H9 (cell line): ENCODE measurements at regions not wholly inside any gene's neighbourhood (a gene's known extent, or its start where the extent isn't known, plus 50 kb on each side); places are given as distances from the start of the nearest gene placed in this dataset.

ENCODE experiments used
- DNase-seq: peaks from one replicate; pipeline ENCODE4 v3.0.0-alpha.2; 2017
- H2AFZ ChIP-seq: one replicate; pipeline ENCODE4 v1.6.1; 2013; ENCODE audit warnings: mild to moderate bottlenecking, low read length, control low read depth, moderate library complexity
- H2AK5ac ChIP-seq: 2 replicates; pipeline ENCODE4 v1.6.1; 2013; ENCODE audit warnings: low read length, control low read depth, mixed read lengths; ENCODE audit not compliant: insufficient read length
- H2BK120ac ChIP-seq: one replicate; pipeline ENCODE4 v1.6.1; 2013; ENCODE audit warnings: low read depth, mild to moderate bottlenecking, low read length, control low read depth, inconsistent platforms; ENCODE audit not compliant: poor library complexity, severe bottlenecking
- H2BK12ac ChIP-seq: 2 replicates; pipeline ENCODE4 v1.6.1; 2013; ENCODE audit warnings: low read length, control low read depth, mixed read lengths, low read depth; ENCODE audit not compliant: insufficient read length
- H2BK15ac ChIP-seq: 2 replicates; pipeline ENCODE4 v1.6.1; 2013; ENCODE audit warnings: low read depth, low read length, control low read depth
- H2BK20ac ChIP-seq: one replicate; pipeline ENCODE4 v1.6.1; 2013; ENCODE audit warnings: low read depth, mild to moderate bottlenecking, low read length, control low read depth, inconsistent platforms; ENCODE audit not compliant: poor library complexity, severe bottlenecking
- H2BK5ac ChIP-seq: 2 replicates; pipeline ENCODE4 v1.6.1; 2013; ENCODE audit warnings: low read length, control low read depth, mixed read lengths; ENCODE audit not compliant: insufficient read length
- H3K14ac ChIP-seq: 2 replicates; pipeline ENCODE4 v1.6.1; 2013; ENCODE audit warnings: low read length, control low read depth; ENCODE audit not compliant: insufficient read depth
- H3K18ac ChIP-seq: 2 replicates; pipeline ENCODE4 v1.6.1; 2013; ENCODE audit warnings: low read depth, mild to moderate bottlenecking, mixed read lengths, low read length, control low read depth; ENCODE audit not compliant: insufficient read length
- H3K23ac ChIP-seq: 2 replicates; pipeline ENCODE4 v1.6.1; 2013; ENCODE audit warnings: low read length, control low read depth, mixed read lengths, low read depth; ENCODE audit not compliant: insufficient read length
- H3K23me2 ChIP-seq: 2 replicates; pipeline ENCODE4 v1.6.1; 2013; ENCODE audit warnings: low read depth, mild to moderate bottlenecking, mixed read lengths, low read length, control low read depth; ENCODE audit not compliant: insufficient read length, poor library complexity, severe bottlenecking
- H3K27ac ChIP-seq: 2 replicates; pipeline ENCODE4 v1.5.1; 2013; ENCODE audit warnings: low read length, control low read depth, mixed read lengths, low read depth; ENCODE audit not compliant: insufficient read length
- H3K27me3 ChIP-seq: 2 replicates; pipeline ENCODE4 v1.6.1; 2013; ENCODE audit warnings: low read length, control low read depth, inconsistent platforms; ENCODE audit not compliant: insufficient read depth
- H3K4ac ChIP-seq: 2 replicates; pipeline ENCODE4 v1.6.1; 2013; ENCODE audit warnings: low read depth, mild to moderate bottlenecking, control low read depth, inconsistent platforms, low read length, moderate library complexity
- H3K4me1 ChIP-seq: 2 replicates; pipeline ENCODE4 v1.6.1; 2013; ENCODE audit warnings: low read length, control low read depth, inconsistent platforms; ENCODE audit not compliant: insufficient read depth
- H3K4me2 ChIP-seq: 2 replicates; pipeline ENCODE4 v1.6.1; 2013; ENCODE audit warnings: low read length, control low read depth, mixed read lengths; ENCODE audit not compliant: insufficient read length, insufficient read depth
- H3K56ac ChIP-seq: 2 replicates; pipeline ENCODE4 v1.6.1; 2013; ENCODE audit warnings: low read depth, mild to moderate bottlenecking, mixed read lengths, low read length, control low read depth; ENCODE audit not compliant: insufficient read length
- H3K79me1 ChIP-seq: 2 replicates; pipeline ENCODE4 v1.6.1; 2013; ENCODE audit warnings: low read depth, mild to moderate bottlenecking, moderate library complexity, low read length, control low read depth, inconsistent platforms; ENCODE audit not compliant: insufficient read depth, poor library complexity, severe bottlenecking
- H3K79me2 ChIP-seq: 2 replicates; pipeline ENCODE4 v1.6.1; 2013; ENCODE audit warnings: low read length, control low read depth, inconsistent platforms; ENCODE audit not compliant: insufficient read depth
- H3K9ac ChIP-seq: 2 replicates; pipeline ENCODE4 v1.6.1; 2013; ENCODE audit warnings: low read length, control low read depth, mixed read lengths; ENCODE audit not compliant: insufficient read length; ENCODE audit errors: extremely low read depth
- H3K9me3 ChIP-seq: one replicate; pipeline ENCODE4 v1.6.1; 2013; ENCODE audit warnings: low read depth, low read length, inconsistent platforms; ENCODE audit not compliant: control insufficient read depth
- H3T11ph ChIP-seq: one replicate; pipeline ENCODE4 v1.6.1; 2013; ENCODE audit warnings: mild to moderate bottlenecking, low read length, control low read depth, inconsistent platforms
- H4K20me1 ChIP-seq: one replicate; pipeline ENCODE4 v1.6.1; 2013; ENCODE audit not compliant: control insufficient read depth, insufficient read length, insufficient read depth
- H4K5ac ChIP-seq: 2 replicates; pipeline ENCODE4 v1.6.1; 2013; ENCODE audit warnings: low read depth, mild to moderate bottlenecking, mixed read lengths, low read length, control low read depth; ENCODE audit not compliant: insufficient read length
- H4K8ac ChIP-seq: replicated peaks from 2 replicates; pipeline ENCODE4 v1.6.1; 2013; ENCODE audit warnings: low read length, control low read depth, mixed read lengths, low read depth; ENCODE audit not compliant: insufficient read length
- H4K91ac ChIP-seq: 2 replicates; pipeline ENCODE4 v1.6.1; 2013; ENCODE audit warnings: low read depth, mild to moderate bottlenecking, moderate library complexity, mixed read lengths, low read length, control low read depth; ENCODE audit not compliant: insufficient read length
- H3K27ac Mint-ChIP-seq, 3 experiments: 2 replicates in 2 of 3; 3 replicates in 1 of 3; pipeline ENCODE4 v1.8.0; 2020 to 2021; ENCODE audit warnings: mixed read lengths in 3 of 3, mild to moderate bottlenecking in 1 of 3, moderate library complexity in 1 of 3
- H3K27me3 Mint-ChIP-seq: 2 replicates; pipeline ENCODE4 v1.8.0; 2021; ENCODE audit warnings: low read depth, mild to moderate bottlenecking, moderate library complexity, mixed read lengths
- H3K36me3 Mint-ChIP-seq, 3 experiments: 2 replicates in 2 of 3; 3 replicates in 1 of 3; pipeline ENCODE4 v1.8.0; 2020 to 2021; ENCODE audit warnings: low read depth in 3 of 3, mixed read lengths in 3 of 3; ENCODE audit not compliant: insufficient read depth in 1 of 3
- H3K4me1 Mint-ChIP-seq, 2 experiments: 2 replicates each; pipeline ENCODE4 v1.8.0; 2020; ENCODE audit warnings: mixed read lengths in 2 of 2
- H3K4me3 Mint-ChIP-seq, 2 experiments: 2 replicates in 1 of 2; 3 replicates in 1 of 2; pipeline ENCODE4 v1.8.0; 2020 to 2021; ENCODE audit warnings: mild to moderate bottlenecking in 2 of 2, mixed read lengths in 2 of 2, moderate library complexity in 1 of 2
- H3K9me3 Mint-ChIP-seq, 2 experiments: 2 replicates in 1 of 2; 3 replicates in 1 of 2; pipeline ENCODE4 v1.8.0; 2020; ENCODE audit warnings: mild to moderate bottlenecking in 2 of 2, mixed read lengths in 2 of 2, moderate library complexity in 1 of 2
- CTCF ChIP-seq: fragments of 200-600 bp; sonication (generic); conservative IDR thresholded peaks from 3 replicates; pipeline ENCODE4 v1.8.0; 2021; ENCODE audit warnings: antibody characterized with exemption, mild to moderate bottlenecking

GRCh38 chr5:175325681-175326080 lies 118.3 kb downstream of the DRD1 start:
- H3K9me3 Mint-ChIP-seq, result no peaks in the 10 kb centered on the region

More at GRCh38 chr5:175325681-175326080, 118.3 kb downstream of the DRD1 start:
- Histone ChIP-seq H3K4ac (no peak overlapping the region), H2AK5ac (no peak overlapping the region), H2BK15ac (no peak overlapping the region), H3K23me2 (no peaks in the 10 kb centered on the region), H2BK5ac (no peak overlapping the region), H2AFZ (no peak overlapping the region), H3K56ac (no peak overlapping the region), H2BK20ac (no peak overlapping the region), H3K18ac (no peak overlapping the region), H3K9ac (no peak overlapping the region), H4K91ac (no peak overlapping the region), H3K27me3 (no peaks in the 10 kb centered on the region), H3K4me2 (no peak overlapping the region), H3K27ac (no peak overlapping the region), H3T11ph (no peak overlapping the region), H4K20me1 (no peaks in the 10 kb centered on the region), H3K9me3 (no peaks in the 10 kb centered on the region), H2BK12ac (no peak overlapping the region), H3K79me2 (no peaks in the 10 kb centered on the region), H4K5ac (no peak overlapping the region), H4K8ac (no peak overlapping the region), H2BK120ac (no peak overlapping the region), H3K23ac (no peak overlapping the region), H3K79me1 (no peaks in the 10 kb centered on the region), H3K4me1 (no peaks in the 10 kb centered on the region; the same call in 1 of the 2 replicates), H3K14ac (no peak overlapping the region)
- TF ChIP-seq CTCF, result no peak
- Mint-ChIP-seq H3K27me3 (peaks cover 2% of the 10 kb centered on the region; the same call in 1 of the 2 replicates), H3K4me3 (no peak overlapping the region), H3K4me1 (peaks cover 13 to 14% of the 10 kb centered on the region in 2 experiments), H3K36me3 (no peaks in the 10 kb centered on the region), H3K27ac (no peak overlapping the region)
- DNase-seq, result no peak
